ENCODE measurements at regions not wholly inside any gene's neighbourhood (a gene's known extent, or its start where the extent isn't known, plus 50 kb on each side); places are given as distances from the start of the nearest gene placed in this dataset.

DNA sequence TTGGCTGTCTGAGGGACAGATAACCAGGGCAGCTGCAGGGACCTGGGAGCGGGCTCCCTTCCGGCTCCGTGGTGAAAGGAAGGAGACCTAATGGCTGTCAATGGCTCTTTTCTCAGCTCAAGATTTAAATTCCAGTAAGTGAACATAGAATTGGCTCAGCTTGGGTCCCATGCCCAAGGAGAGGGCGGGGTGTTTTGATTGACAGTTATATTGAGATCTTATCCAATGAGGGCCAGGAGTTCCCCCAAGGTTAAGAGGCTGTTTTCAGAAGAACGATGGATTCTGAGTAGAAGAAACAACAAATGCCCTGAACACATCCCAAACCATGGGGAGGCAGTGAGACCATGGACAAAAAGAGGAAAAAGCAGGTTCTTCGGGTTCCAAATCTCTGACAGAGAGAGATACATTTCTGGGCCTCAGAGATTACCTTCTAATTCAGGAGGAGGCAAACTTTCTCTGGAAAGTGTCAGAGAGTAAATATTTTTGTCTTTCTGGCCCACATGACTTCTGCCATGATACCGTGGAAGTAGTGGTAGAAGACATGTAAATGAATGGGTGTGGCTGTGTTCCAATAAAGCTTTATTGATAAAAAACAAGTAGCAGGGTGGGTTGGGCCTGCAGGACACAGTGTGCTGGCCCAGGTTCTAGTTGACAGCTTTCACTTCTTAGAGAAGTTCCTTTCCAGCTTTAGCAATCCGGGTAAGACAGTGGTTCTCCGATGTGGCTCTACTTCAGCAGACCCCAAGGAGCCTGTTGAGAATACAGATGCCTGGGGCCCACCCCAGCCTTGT is 219.6 kb downstream of the RPS24 start:
- no peak overlapping the region for H3K4me2 ChIP-seq (ENCODE audit: low read length)
- intact Hi-C loops (cut with micrococcal nuclease), result loop anchor here (10.0 kb wide), 1 partner anchor 502 kb away; no protein-coding TSS in a partner anchor
- 0 out of 2 replicates have a peak, but pooled peaks cover 3% of the 10 kb centered on the region for H3K9me2 ChIP-seq (replicated peaks; ENCODE audit: low read length)
- no peak overlapping the region for H2AFZ ChIP-seq (ENCODE audit: low read length)
- DNase-seq (no peak), ATAC-seq (no peak)
- no peaks in the 10 kb centered on the region for H3K27me3 ChIP-seq (ENCODE audit: low read length)
- H4K20me1 ChIP-seq (ENCODE audit: low read length), result no peaks in the 10 kb centered on the region
- ChIA-PET CTCF (no interaction called here), POLR2A (ENCODE audit: unreplicated experiment) (interaction anchor here (0.7 kb wide), 1 partner anchor 126 kb away, joined by 5 read pairs; no protein-coding TSS in a partner anchor)
- peaks cover 20% of the 10 kb centered on the region for H3K4me1 ChIP-seq (ENCODE audit: insufficient read depth, low read length)
- no peak overlapping the region for H3K4me3 ChIP-seq (ENCODE audit: low read length)
- no peak overlapping the region for H3K27ac ChIP-seq (ENCODE audit: low read length)
- H3F3A ChIP-seq (ENCODE audit: low read length, unreplicated experiment), result no peaks in the 10 kb centered on the region
- TF ChIP-seq EZH2 (IDR thresholded peaks at IDR 0.05; ENCODE audit: low read length, unreplicated experiment) (no peak), EZH2phosphoT487 (IDR thresholded peaks at IDR 0.05; ENCODE audit: borderline replicate concordance, low read length) (no peak), CTCF (conservative IDR thresholded peaks at IDR 0.05; ENCODE audit: low read depth, low read length) (no peak)
- no peaks in the 10 kb centered on the region for H3K79me2 ChIP-seq (ENCODE audit: low read length)
- no peaks in the 10 kb centered on the region for H3K9me3 ChIP-seq (ENCODE audit: low read length)
- no peaks in the 10 kb centered on the region for H3K36me3 ChIP-seq (ENCODE audit: low read depth, low read length)
- H3K9ac ChIP-seq (ENCODE audit: low read length), result no peak overlapping the region
- BruUV-seq (replicated peaks), result no TSS peak

GRCh38 chr10:78254013-78254412 is 220.3 kb downstream of the RPS24 start:
- no peak for DNase-seq
- no peak for ATAC-seq
- no peak for TF ChIP-seq EZH2phosphoT487 (IDR thresholded peaks at IDR 0.05; ENCODE audit: borderline replicate concordance, low read length)
- TF ChIP-seq CTCF (conservative IDR thresholded peaks at IDR 0.05; ENCODE audit: low read depth, low read length), result no peak
- intact Hi-C loops (cut with micrococcal nuclease), result loop anchor here (10.0 kb wide), 1 partner anchor 501 kb away; no protein-coding TSS in a partner anchor
- no peak overlapping the region for H3K9ac ChIP-seq (ENCODE audit: low read length)
- ChIA-PET CTCF (no interaction called here), POLR2A (ENCODE audit: unreplicated experiment) (interaction anchor here (0.6 kb wide), 1 partner anchor 351 kb away, joined by 3 read pairs; no protein-coding TSS in a partner anchor)
- no peaks in the 10 kb centered on the region for H4K20me1 ChIP-seq (ENCODE audit: low read length)
- no peaks in the 10 kb centered on the region for H3K36me3 ChIP-seq (ENCODE audit: low read depth, low read length)
- no peaks in the 10 kb centered on the region for H3K79me2 ChIP-seq (ENCODE audit: low read length)
- 0 out of 2 replicates have a peak, but pooled peaks cover 3% of the 10 kb centered on the region for H3K9me2 ChIP-seq (replicated peaks; ENCODE audit: low read length)
- no peak overlapping the region for H3K4me2 ChIP-seq (ENCODE audit: low read length)
- peaks cover 20% of the 10 kb centered on the region for H3K4me1 ChIP-seq (ENCODE audit: insufficient read depth, low read length)
- H2AFZ ChIP-seq (ENCODE audit: low read length), result no peak overlapping the region
- H3K4me3 ChIP-seq (ENCODE audit: low read length), result no peak overlapping the region
- no TSS peak for BruUV-seq (replicated peaks)
- no peaks in the 10 kb centered on the region for H3K9me3 ChIP-seq (ENCODE audit: low read length)
- H3K27ac ChIP-seq (ENCODE audit: low read length), result no peak overlapping the region
- H3F3A ChIP-seq (ENCODE audit: low read length, unreplicated experiment), result no peaks in the 10 kb centered on the region
- H3K27me3 ChIP-seq (ENCODE audit: low read length), result no peaks in the 10 kb centered on the region

- ATAC-seq (peak; percentile 16), DNase-seq (peak; percentile 86)
- peak overlapping the region; percentile 21 for H3K4me2 ChIP-seq (ENCODE audit: low read length)
- TF ChIP-seq EZH2 (IDR thresholded peaks at IDR 0.05; ENCODE audit: low read length, unreplicated experiment) (no peak), CTCF (conservative IDR thresholded peaks at IDR 0.05; ENCODE audit: low read depth, low read length) (no peak)
- H3K9me3 ChIP-seq (ENCODE audit: low read length), result no peaks in the 10 kb centered on the region
- H2AFZ ChIP-seq (ENCODE audit: low read length), result peak overlapping the region; percentile 18; the same call in 1 of the 2 replicates
- BruUV-seq (replicated peaks), result no TSS peak
- intact Hi-C loops (cut with micrococcal nuclease), result loop anchor here (10.0 kb wide), 1 partner anchor 500 kb away; no protein-coding TSS in a partner anchor
- H4K20me1 ChIP-seq (ENCODE audit: low read length), result no peaks in the 10 kb centered on the region
- H3K27me3 ChIP-seq (ENCODE audit: low read length), result no peaks in the 10 kb centered on the region
- no peaks in the 10 kb centered on the region for H3K36me3 ChIP-seq (ENCODE audit: low read depth, low read length)
- H3K4me3 ChIP-seq (ENCODE audit: low read length), result no peak overlapping the region
- H3K79me2 ChIP-seq (ENCODE audit: low read length), result no peaks in the 10 kb centered on the region
- CTCF ChIA-PET, result no interaction called here
- peaks cover 20% of the 10 kb centered on the region for H3K4me1 ChIP-seq (ENCODE audit: insufficient read depth, low read length)
- H3K9ac ChIP-seq (ENCODE audit: low read length), result peak overlapping the region; percentile 18; the same call in 1 of the 2 replicates
- no peaks in the 10 kb centered on the region for H3F3A ChIP-seq (ENCODE audit: low read length, unreplicated experiment)
- POLR2A ChIA-PET (ENCODE audit: unreplicated experiment), result interaction anchor here (0.7 kb wide), 1 partner anchor 18 kb away, joined by 3 read pairs; no protein-coding TSS in a partner anchor
- 0 out of 2 replicates have a peak, but pooled peaks cover 3% of the 10 kb centered on the region for H3K9me2 ChIP-seq (replicated peaks; ENCODE audit: low read length)
- H3K27ac ChIP-seq (ENCODE audit: low read length), result peak overlapping the region; percentile 73
These were observed 221.6 kb downstream of the RPS24 start for GRCh38 chr10:78255214-78255613.

Measured in PC-3 (cell line).